Mesenchymal stem cell (in vitro differentiated cells and primary cell): ENCODE measurements at regions not wholly inside any gene's neighbourhood (a gene's known extent, or its start where the extent isn't known, plus 50 kb on each side); places are given as distances from the start of the nearest gene placed in this dataset.
"Not testable (repeated sequence)": the region's sequence is repeated elsewhere in the genome, so short reads cannot be mapped to it uniquely, and the experiment has no call there.

ENCODE experiments used
- DNase-seq: peaks from one replicate; pipeline ENCODE4 v3.0.0-alpha.2; 2013
- H2AFZ ChIP-seq: one replicate; pipeline ENCODE4 v1.6.1; 2013; ENCODE audit warnings: low read depth, mild to moderate bottlenecking, control low read depth, inconsistent platforms, low read length, moderate library complexity
- H2AK5ac ChIP-seq: 2 replicates; pipeline ENCODE4 v1.6.1; 2013; ENCODE audit warnings: low read length, moderate library complexity, mild to moderate bottlenecking, inconsistent platforms; ENCODE audit not compliant: severe bottlenecking
- H2BK120ac ChIP-seq: one replicate; pipeline ENCODE4 v1.6.1; 2013; ENCODE audit warnings: low read depth, mild to moderate bottlenecking, inconsistent platforms, low read length, moderate library complexity
- H2BK12ac ChIP-seq, 2 experiments: one replicate each; pipeline ENCODE4 v1.6.1; 2013; ENCODE audit warnings: inconsistent platforms in 2 of 2, low read length in 2 of 2, mild to moderate bottlenecking in 2 of 2, moderate library complexity in 2 of 2, control low read depth in 1 of 2
- H2BK15ac ChIP-seq: one replicate; pipeline ENCODE4 v1.6.1; 2013; ENCODE audit warnings: mild to moderate bottlenecking, low read depth, inconsistent platforms; ENCODE audit not compliant: poor library complexity, severe bottlenecking
- H2BK5ac ChIP-seq: 2 replicates; pipeline ENCODE4 v1.6.1; 2013; ENCODE audit warnings: low read depth, mild to moderate bottlenecking, low read length, control low read depth, inconsistent platforms; ENCODE audit not compliant: poor library complexity, severe bottlenecking
- H3K14ac ChIP-seq, 2 experiments: one replicate each; pipeline ENCODE4 v1.6.1; 2013; ENCODE audit warnings: inconsistent platforms in 2 of 2, low read length in 2 of 2, control low read depth in 1 of 2, mild to moderate bottlenecking in 1 of 2, moderate library complexity in 1 of 2
- H3K18ac ChIP-seq, 2 experiments: one replicate each; pipeline ENCODE4 v1.6.1; 2013; ENCODE audit warnings: inconsistent platforms in 2 of 2, low read length in 2 of 2, control low read depth in 1 of 2, low read depth in 1 of 2, mild to moderate bottlenecking in 1 of 2
- H3K23ac ChIP-seq, 2 experiments: one replicate each; pipeline ENCODE4 v1.6.1; 2013; ENCODE audit warnings: inconsistent platforms in 2 of 2, low read length in 2 of 2, mild to moderate bottlenecking in 2 of 2, moderate library complexity in 2 of 2, control low read depth in 1 of 2
- H3K27ac ChIP-seq: 2 replicates; pipeline ENCODE4 v1.5.1; 2013; ENCODE audit warnings: mild to moderate bottlenecking, moderate library complexity, low read length, control low read depth, inconsistent platforms; ENCODE audit not compliant: poor library complexity, severe bottlenecking
- H3K27me3 ChIP-seq, 2 experiments: 2 replicates each; pipeline versions ENCODE4 v1.6.1 to v1.7.0; 2013; ENCODE audit warnings: low read length in 2 of 2, mild to moderate bottlenecking in 2 of 2, moderate library complexity in 2 of 2, control low read depth in 1 of 2, inconsistent platforms in 1 of 2; ENCODE audit not compliant: control insufficient read depth in 1 of 2, insufficient read depth in 1 of 2
- H3K36me3 ChIP-seq, 2 experiments: 2 replicates each; pipeline versions ENCODE4 v1.6.1 to v1.7.0; 2013; ENCODE audit warnings: low read length in 2 of 2, control low read depth in 1 of 2, inconsistent platforms in 1 of 2, low read depth in 1 of 2, mild to moderate bottlenecking in 1 of 2; ENCODE audit not compliant: insufficient read depth in 2 of 2, control insufficient read depth in 1 of 2
- H3K4ac ChIP-seq, 2 experiments: one replicate each; pipeline ENCODE4 v1.6.1; 2013; ENCODE audit warnings: inconsistent platforms in 2 of 2, low read length in 2 of 2, mild to moderate bottlenecking in 2 of 2, moderate library complexity in 2 of 2, control low read depth in 1 of 2, low read depth in 1 of 2
- H3K4me1 ChIP-seq: 2 replicates; pipeline ENCODE4 v1.6.1; 2013; ENCODE audit warnings: low read depth, low read length, control low read depth; ENCODE audit not compliant: control insufficient read depth, insufficient read depth
- H3K4me2 ChIP-seq: 2 replicates; pipeline ENCODE4 v1.6.1; 2013; ENCODE audit warnings: low read length, mild to moderate bottlenecking, inconsistent platforms; ENCODE audit not compliant: poor library complexity, severe bottlenecking
- H3K4me3 ChIP-seq, 2 experiments: 2 replicates each; pipeline versions ENCODE4 v1.5.1 to v1.7.0; 2013; ENCODE audit warnings: low read length in 2 of 2, mild to moderate bottlenecking in 2 of 2, control low read depth in 1 of 2, low read depth in 1 of 2; ENCODE audit not compliant: insufficient read depth in 1 of 2
- H3K79me1 ChIP-seq: replicated peaks from 2 replicates; pipeline ENCODE4 v1.6.1; 2013; ENCODE audit warnings: mild to moderate bottlenecking, control low read depth, low read length, inconsistent platforms; ENCODE audit not compliant: poor library complexity, severe bottlenecking
- H3K9ac ChIP-seq: 2 replicates; pipeline ENCODE4 v1.7.0; 2013; ENCODE audit warnings: mild to moderate bottlenecking, low read length, moderate library complexity
- H3K9me3 ChIP-seq: 2 replicates; pipeline ENCODE4 v1.7.0; 2013; ENCODE audit warnings: mild to moderate bottlenecking, low read length; ENCODE audit not compliant: control insufficient read depth
- H4K8ac ChIP-seq: one replicate; pipeline ENCODE4 v1.6.1; 2013; ENCODE audit warnings: inconsistent platforms, mild to moderate bottlenecking, low read length, moderate library complexity
- H4K91ac ChIP-seq: one replicate; pipeline ENCODE4 v1.6.1; 2013; ENCODE audit warnings: mild to moderate bottlenecking, low read length, inconsistent platforms
- WGBS: methylation state at CpG from one replicate; pipeline ENCODE4 v1.1.7; 2013; ENCODE audit warnings: mixed read lengths; 5-methylcytosine and 5-hydroxymethylcytosine counted together

DNA sequence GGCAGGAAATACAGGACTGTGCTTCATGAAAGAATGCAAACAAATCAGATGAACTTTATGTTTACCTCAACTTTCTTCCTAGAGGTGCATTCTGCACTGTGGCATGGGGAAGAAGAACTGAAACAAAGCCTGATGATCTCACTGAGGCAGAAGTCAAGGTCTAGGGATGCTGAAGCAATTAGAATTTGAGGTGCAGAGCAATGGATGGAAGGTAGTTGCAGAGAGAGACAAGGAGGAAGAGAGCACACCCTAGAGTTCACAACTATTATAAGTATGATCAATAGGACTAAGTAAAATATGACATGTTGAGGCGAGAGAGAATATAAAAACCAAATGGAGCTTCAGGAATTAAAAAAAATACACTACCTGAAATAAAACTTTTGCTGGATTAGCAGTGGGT lies 420.1 kb downstream of the EDEM1 start:
- H2BK120ac ChIP-seq: no peak overlapping the region
- no peak overlapping the region for H2BK5ac ChIP-seq
- no peaks in the 10 kb centered on the region for H3K36me3 ChIP-seq
- no peak overlapping the region for H3K4me2 ChIP-seq
- H3K4ac ChIP-seq: no peak overlapping the region
- no peak overlapping the region for H2AK5ac ChIP-seq
- peaks cover 13% of the 10 kb centered on the region for H3K9me3 ChIP-seq
- H3K79me1 ChIP-seq: no peaks in the 10 kb centered on the region
- H2AFZ ChIP-seq: no peak overlapping the region
- H4K91ac ChIP-seq: no peak overlapping the region
- no peaks in the 10 kb centered on the region for H3K27me3 ChIP-seq
- no peak for DNase-seq
- no peak overlapping the region for H3K4me3 ChIP-seq
- H2BK12ac ChIP-seq: no peak overlapping the region
- no peak overlapping the region for H3K23ac ChIP-seq
- H3K4me1 ChIP-seq: no peaks in the 10 kb centered on the region
- no peak overlapping the region for H2BK15ac ChIP-seq
- no CpG with 5 or more reads among the region's 1 CpG for WGBS
- no peak overlapping the region for H3K18ac ChIP-seq
- no peak overlapping the region for H3K14ac ChIP-seq
- H3K9ac ChIP-seq: no peak overlapping the region
- H4K8ac ChIP-seq: no peak overlapping the region
- H3K27ac ChIP-seq: no peak overlapping the region

DNA sequence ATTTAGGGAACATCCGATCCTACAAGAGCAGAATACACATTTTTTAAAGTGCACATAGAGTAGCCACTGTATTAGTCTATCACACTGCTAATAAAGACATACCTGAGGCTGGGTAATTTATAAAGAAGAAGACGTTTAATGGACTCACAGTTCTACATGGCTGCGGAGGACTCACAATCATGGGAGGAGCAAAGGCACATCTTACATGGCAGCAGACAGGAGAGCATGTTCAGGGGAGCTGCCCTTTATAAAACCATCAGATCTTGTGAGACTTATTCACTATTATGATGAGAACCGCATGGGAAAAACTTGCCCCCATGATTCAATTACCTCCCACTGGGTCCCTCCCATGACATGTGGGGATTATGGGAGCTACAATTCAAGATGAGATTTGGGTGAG lies 421.5 kb downstream of the EDEM1 start:
- not testable (repeated sequence) for H4K8ac ChIP-seq, H3K9ac ChIP-seq, DNase-seq, H3K4ac ChIP-seq, H3K23ac ChIP-seq, H2BK5ac ChIP-seq, H3K4me2 ChIP-seq, H2BK120ac ChIP-seq, H3K27ac ChIP-seq, H3K14ac ChIP-seq, H3K4me3 ChIP-seq, H3K27me3 ChIP-seq, H2BK12ac ChIP-seq, H2BK15ac ChIP-seq, H3K36me3 ChIP-seq, H3K79me1 ChIP-seq, H3K4me1 ChIP-seq, H3K18ac ChIP-seq, H2AFZ ChIP-seq, H4K91ac ChIP-seq, H2AK5ac ChIP-seq
- peaks cover 11% of the 10 kb centered on the region for H3K9me3 ChIP-seq
- WGBS: 90% methylated on average over 3 of the region's 4 CpGs

DNA sequence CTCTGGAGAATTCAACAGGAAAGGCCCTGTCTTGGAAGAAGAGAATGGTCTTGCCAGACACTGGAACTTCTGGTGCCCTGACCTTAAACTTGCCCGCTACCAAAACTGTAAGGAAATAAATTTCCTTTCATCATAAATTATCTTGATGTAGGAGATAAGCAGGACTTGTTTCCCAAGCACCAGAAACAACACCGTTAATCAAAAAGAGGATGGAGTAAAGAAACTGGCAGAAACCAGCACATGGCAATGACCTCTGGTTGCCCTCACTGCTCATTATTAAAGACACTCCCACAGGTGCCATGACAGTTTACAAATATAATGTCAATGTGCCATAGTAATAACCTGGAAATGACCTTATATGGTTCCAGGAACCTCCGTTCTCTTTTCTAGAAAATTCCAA lies 426.1 kb downstream of the EDEM1 start:
- H3K4me1 ChIP-seq: no peaks in the 10 kb centered on the region
- WGBS: 74% methylated on average over 2 of the region's 3 CpGs
- no peak overlapping the region for H2BK120ac ChIP-seq

DNA sequence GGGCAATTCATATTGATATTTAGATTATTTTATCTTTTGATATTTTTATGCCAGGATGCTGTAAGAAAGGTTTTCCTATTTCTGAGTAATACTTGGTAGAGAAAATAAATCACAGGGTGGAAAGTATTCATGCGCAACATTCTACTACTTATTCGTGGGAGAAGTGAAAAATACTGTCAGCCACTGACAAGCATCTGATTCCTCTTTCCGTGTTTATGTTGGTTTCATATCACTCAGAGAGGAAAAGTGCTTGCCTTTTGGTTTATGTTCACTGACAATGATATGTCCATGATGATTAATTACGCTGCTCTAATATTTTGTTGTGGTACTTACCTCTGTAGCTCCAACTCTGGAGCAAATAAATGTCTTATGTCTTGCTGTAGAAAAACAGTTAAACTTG lies 429.4 kb downstream of the EDEM1 start:
- Histone ChIP-seq H3K4me2 (no peak overlapping the region), H3K4me3 (no peak overlapping the region), H3K36me3 (no peaks in the 10 kb centered on the region), H3K9me3 (peaks cover 18% of the 10 kb centered on the region), H3K18ac (no peak overlapping the region), H2AK5ac (no peak overlapping the region), H2AFZ (no peak overlapping the region), H3K4ac (no peak overlapping the region), H3K23ac (no peak overlapping the region), H3K14ac (no peak overlapping the region), H3K27me3 (no peaks in the 10 kb centered on the region), H2BK15ac (no peak overlapping the region), H4K91ac (no peak overlapping the region), H3K4me1 (no peaks in the 10 kb centered on the region), H2BK120ac (no peak overlapping the region), H4K8ac (no peak overlapping the region), H3K9ac (no peak overlapping the region), H3K79me1 (no peaks in the 10 kb centered on the region), H2BK5ac (no peak overlapping the region), H3K27ac (no peak overlapping the region), H2BK12ac (no peak overlapping the region)
- 71% methylated on average over 4 of the region's 4 CpGs for WGBS
- DNase-seq: no peak

More for the DNA sequence above, 426.1 kb downstream of the EDEM1 start:
- H3K9me3 ChIP-seq: no peaks in the 10 kb centered on the region
- H2AFZ ChIP-seq: no peak overlapping the region
- H3K14ac ChIP-seq: no peak overlapping the region
- H2AK5ac ChIP-seq: no peak overlapping the region
- no peak overlapping the region for H3K23ac ChIP-seq
- no peak overlapping the region for H3K4me2 ChIP-seq
- no peak overlapping the region for H2BK15ac ChIP-seq
- DNase-seq: no peak
- no peak overlapping the region for H4K8ac ChIP-seq
- H3K18ac ChIP-seq: no peak overlapping the region
- no peak overlapping the region for H3K4me3 ChIP-seq
- H4K91ac ChIP-seq: no peak overlapping the region
- no peak overlapping the region for H3K9ac ChIP-seq
- no peak overlapping the region for H2BK5ac ChIP-seq
- no peaks in the 10 kb centered on the region for H3K79me1 ChIP-seq
- H3K36me3 ChIP-seq: no peaks in the 10 kb centered on the region
- no peak overlapping the region for H3K27ac ChIP-seq
- H2BK12ac ChIP-seq: no peak overlapping the region
- no peaks in the 10 kb centered on the region for H3K27me3 ChIP-seq
- no peak overlapping the region for H3K4ac ChIP-seq
